Urinary bladder (tissue), 3 donors: ENCODE measurements at regions not wholly inside any gene's neighbourhood (a gene's known extent, or its start where the extent isn't known, plus 50 kb on each side); places are given as distances from the start of the nearest gene placed in this dataset.

Experiments used
- DNase-seq: peaks from one replicate; pipeline ENCODE4 v3.0.0-alpha.2; 2015; ENCODE audit errors: extremely low spot score
- H3K27ac ChIP-seq: one replicate; pipeline ENCODE4 v1.5.1; 2013; ENCODE audit warnings: low read depth, mild to moderate bottlenecking, moderate library complexity
- H3K36me3 ChIP-seq: one replicate; pipeline ENCODE4 v1.6.1; 2013; ENCODE audit warnings: mild to moderate bottlenecking, moderate library complexity; ENCODE audit not compliant: insufficient read depth
- H3K4me1 ChIP-seq: one replicate; pipeline ENCODE4 v1.6.1; 2013; ENCODE audit warnings: mild to moderate bottlenecking, moderate library complexity; ENCODE audit not compliant: insufficient read depth
- H3K4me3 ChIP-seq: one replicate; pipeline ENCODE4 v1.5.1; 2013; ENCODE audit warnings: low read depth, low read length
- WGBS: extraction: QIAGEN DNeasy Blood & Tissue Kit; methylation state at CpG from one replicate; pipeline ENCODE4 v1.1.7; 2013; 5-methylcytosine and 5-hydroxymethylcytosine counted together
- donor health status: healthy with polysubstance abuse.
- donor health status: healthy.

DNA sequence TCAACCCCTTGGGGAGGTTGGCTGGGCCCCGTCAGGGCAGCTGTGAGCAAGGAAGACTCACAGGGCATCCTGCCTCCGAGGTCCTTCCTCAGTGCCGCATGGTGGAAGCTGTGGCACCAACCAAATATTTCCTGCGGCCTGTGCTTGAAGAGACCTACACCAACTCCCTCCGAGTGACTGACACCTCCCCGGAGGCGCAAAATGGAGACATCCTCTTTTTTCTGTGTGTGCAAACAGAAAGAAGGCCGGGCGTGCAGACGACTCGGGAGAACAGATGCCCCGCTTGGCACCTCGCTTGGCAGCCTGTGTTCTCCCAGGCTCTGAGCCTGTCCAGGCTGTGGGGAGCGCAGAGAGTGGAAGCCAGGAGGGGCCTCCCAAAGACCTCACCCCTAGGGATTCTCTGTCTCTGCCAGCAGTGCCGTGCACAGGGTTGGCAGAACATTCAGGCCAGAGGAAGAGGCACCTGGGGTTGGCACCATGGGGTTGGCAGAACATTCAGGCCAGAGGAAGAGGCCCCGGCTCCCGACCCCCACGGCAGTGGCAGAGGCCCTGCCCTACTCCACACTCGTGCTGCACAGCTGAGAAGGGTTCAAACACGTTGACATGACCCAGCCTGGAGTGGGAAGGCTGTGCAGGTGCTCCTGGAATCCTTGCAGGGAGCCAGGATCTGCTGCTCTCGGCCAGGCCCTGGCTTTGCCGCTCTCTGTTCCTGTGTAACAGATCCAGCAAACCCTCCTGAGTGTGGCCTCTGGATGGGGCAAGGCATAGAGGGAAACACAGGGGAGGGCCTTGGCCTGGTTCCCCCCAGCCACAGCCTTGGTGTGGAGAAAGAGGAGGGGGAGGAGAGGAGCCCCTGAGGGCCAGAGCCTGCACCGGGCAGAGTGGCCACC lies 805.5 kb downstream of the BRD1 start:
- no peaks in the 10 kb centered on the region for H3K4me1 ChIP-seq
- no peak overlapping the region for H3K4me3 ChIP-seq
- 74% methylated on average over 23 of the region's 23 CpGs for WGBS
- no peak for DNase-seq
- H3K36me3 ChIP-seq: no peaks in the 10 kb centered on the region
- no peak overlapping the region for H3K27ac ChIP-seq

DNA sequence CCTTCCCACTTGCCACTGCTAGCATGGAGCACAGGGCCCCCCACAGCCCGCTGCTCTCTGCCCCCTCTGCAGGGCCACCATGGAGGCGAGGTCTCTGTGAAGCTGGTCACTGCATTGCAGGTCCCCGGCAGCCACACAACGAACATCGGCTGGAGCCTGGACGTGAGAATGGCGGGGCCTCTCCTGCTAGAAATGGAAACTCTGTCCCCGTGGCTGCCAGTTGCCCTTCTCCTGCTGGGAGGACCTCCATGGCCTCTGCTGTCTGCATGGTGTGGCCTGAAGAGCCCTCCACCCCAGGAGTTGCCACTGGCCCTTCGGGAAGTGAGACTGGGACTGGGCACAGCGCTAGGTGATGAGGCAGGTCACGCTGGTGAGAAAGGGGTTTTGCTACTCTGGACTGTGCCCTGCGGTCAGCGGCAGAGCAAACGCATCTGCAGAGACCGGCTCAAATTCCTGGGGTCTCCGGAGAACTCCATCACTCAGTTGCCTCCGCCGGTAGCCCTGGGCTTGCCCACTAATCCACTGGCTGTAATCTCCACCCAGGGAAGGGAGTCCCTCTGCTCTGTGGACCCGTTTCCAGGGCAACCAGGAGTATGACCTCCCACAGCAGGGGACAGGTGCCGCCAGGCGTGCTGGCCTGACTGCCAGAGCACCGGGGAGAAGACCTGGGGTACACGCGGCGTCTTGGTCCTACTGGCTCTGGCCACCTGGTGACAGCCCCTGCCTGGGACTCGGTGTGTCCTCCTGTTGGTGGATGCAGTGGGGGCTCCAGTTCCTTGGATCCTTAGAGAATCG lies 806.3 kb downstream of the BRD1 start:
- DNase-seq: no peak
- Histone ChIP-seq H3K36me3 (no peaks in the 10 kb centered on the region), H3K4me3 (no peak overlapping the region), H3K4me1 (no peaks in the 10 kb centered on the region), H3K27ac (no peak overlapping the region)
- 80% methylated on average over 27 of the region's 27 CpGs for WGBS

DNA sequence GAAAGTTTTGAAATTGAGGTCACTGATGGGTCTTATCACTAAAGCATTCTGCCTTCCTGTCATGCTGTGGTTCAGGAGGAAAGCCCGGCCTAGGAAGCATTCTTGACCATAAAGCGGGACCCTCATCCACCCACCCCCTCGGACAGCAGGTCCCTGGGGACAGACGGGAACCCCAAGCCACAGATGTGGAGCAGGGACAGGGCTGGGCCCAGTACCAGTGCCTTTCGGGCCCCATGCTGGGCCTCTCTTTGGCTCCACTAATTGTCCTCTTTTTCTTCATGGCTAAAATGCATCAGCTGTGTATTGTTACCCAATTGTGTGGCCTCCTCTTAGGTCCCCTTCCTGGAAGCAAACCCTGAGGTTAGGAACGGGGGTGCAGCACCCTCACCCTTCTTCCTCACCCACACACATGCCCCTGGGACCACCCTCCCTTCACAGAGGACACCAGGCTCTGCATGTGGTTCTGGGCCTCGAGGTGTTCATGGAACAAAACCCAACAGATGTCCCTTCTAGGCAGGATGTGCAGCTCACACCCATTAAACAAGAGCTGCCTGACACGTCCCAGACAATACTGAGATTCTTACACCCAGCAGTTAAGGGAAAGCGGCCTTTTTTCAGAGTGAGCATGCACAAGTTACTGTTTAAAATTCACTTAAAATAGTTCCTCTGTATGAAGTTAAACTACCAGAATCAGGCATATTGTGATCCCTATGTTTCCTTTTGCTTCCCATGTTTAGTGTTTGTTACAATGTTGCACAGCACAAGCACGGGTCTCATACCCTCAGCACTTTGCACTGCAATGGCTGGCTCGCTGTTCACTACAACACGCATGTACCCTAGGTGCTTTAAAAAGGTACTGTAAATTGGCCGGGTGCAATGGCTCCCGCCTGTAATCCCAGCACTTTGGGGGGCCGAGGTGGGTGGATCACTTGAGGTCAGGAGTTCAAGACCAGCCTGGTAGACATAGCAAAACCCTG lies 807.6 kb downstream of the BRD1 start:
- H3K4me1 ChIP-seq: no peaks in the 10 kb centered on the region
- no peak overlapping the region for H3K4me3 ChIP-seq
- no peak for DNase-seq
- H3K27ac ChIP-seq: no peak overlapping the region
- H3K36me3 ChIP-seq: no peaks in the 10 kb centered on the region
- 79% methylated on average over 15 of the region's 15 CpGs for WGBS

DNA sequence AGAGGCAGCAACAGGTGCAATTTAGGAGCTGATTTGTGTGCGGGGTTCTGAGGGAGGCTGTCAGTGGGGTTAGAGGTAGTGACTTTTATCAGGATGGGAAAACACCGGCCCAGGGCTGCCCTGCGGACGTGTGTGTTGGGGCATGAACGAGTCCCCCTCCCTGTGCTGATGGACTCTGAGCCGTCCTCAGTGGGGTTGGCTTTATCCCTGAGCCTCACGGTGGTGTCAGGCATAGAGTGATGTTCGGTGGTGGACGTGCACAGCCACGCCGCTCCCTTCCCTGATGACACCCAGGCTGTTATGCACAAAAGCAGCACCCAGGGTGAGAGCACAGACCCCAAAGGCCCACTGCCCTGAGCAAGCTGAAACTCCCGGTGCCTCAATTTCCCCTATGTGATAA lies 809.1 kb downstream of the BRD1 start:
- Histone ChIP-seq H3K4me1 (no peaks in the 10 kb centered on the region), H3K27ac (no peak overlapping the region), H3K4me3 (no peak overlapping the region), H3K36me3 (no peaks in the 10 kb centered on the region)
- 85% methylated on average over 12 of the region's 12 CpGs for WGBS
- DNase-seq: no peak

DNA sequence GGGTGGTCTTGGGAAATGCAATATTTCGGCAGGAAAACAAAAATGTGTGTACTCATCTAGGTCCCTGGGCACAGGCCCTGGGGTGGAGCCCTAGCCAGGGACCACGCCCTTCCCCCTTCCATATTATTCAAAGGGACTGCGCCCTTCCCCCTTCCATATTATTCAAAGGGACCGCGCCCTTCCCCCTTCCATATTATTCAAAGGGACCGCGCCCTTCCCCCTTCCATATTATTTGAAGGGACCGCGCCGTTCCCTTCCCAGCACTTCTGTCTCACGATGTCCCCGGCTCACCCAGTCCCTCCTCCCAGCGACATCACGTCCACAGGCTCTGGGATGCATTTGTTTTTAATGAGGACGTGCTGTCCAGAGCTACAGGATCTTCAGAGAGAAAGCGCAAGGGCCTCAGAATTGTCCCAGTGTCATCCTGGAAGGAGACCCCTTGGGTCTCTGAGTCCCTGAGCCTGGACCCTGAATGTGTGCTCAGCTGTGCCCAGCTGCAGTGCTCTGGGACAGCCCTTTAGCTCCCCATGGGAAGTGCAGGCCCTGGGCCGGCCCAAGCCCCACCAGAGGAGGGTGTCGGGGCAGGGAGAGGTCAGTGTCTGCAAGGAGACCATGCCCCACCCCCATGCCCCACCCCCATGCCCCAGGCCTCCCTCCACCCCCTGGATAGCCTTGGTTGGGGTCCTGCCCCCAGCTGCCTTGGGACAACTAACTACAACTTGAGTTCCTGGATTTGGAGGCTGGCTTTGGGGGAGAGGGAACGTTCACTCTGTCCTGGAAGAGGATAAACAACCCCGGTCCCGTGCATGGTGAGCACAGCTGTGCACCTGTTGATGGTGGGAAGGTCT lies 810.0 kb downstream of the BRD1 start:
- Histone ChIP-seq H3K36me3 (no peaks in the 10 kb centered on the region), H3K4me1 (no peaks in the 10 kb centered on the region), H3K4me3 (no peak overlapping the region), H3K27ac (no peak overlapping the region)
- WGBS: 76% methylated on average over 21 of the region's 21 CpGs
- no peak for DNase-seq

DNA sequence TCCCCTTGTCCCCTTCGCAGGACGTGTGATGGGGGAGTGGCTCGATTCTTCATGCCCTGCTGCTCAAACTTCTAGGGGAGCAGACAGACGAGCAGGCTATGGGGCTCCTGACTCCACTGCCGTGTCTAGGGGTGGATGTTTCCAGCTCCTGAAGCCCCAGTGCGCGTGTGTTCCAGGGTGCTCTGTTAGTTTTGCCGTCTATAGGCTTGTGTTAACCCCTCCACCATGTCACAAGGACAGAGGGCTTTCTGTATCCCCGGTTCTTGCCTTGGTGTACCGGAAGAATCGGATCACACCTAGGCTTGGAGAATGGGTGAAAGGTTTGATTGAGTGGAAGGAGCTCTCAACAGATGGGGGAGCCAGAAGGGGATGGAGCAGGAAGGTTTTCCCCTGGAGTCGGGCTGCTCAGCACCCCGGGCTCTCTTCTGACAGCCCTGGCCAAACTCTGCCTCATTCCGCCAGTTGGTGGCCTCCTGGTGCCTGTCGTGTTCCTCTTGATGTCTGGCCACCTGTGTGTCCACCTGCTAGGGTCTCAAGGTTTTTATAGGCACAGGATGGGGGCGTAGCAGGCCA lies 810.7 kb downstream of the BRD1 start:
- no peaks in the 10 kb centered on the region for H3K36me3 ChIP-seq
- H3K4me1 ChIP-seq: no peaks in the 10 kb centered on the region
- H3K27ac ChIP-seq: no peak overlapping the region
- 82% methylated on average over 16 of the region's 16 CpGs for WGBS
- no peak for DNase-seq
- H3K4me3 ChIP-seq: no peak overlapping the region

DNA sequence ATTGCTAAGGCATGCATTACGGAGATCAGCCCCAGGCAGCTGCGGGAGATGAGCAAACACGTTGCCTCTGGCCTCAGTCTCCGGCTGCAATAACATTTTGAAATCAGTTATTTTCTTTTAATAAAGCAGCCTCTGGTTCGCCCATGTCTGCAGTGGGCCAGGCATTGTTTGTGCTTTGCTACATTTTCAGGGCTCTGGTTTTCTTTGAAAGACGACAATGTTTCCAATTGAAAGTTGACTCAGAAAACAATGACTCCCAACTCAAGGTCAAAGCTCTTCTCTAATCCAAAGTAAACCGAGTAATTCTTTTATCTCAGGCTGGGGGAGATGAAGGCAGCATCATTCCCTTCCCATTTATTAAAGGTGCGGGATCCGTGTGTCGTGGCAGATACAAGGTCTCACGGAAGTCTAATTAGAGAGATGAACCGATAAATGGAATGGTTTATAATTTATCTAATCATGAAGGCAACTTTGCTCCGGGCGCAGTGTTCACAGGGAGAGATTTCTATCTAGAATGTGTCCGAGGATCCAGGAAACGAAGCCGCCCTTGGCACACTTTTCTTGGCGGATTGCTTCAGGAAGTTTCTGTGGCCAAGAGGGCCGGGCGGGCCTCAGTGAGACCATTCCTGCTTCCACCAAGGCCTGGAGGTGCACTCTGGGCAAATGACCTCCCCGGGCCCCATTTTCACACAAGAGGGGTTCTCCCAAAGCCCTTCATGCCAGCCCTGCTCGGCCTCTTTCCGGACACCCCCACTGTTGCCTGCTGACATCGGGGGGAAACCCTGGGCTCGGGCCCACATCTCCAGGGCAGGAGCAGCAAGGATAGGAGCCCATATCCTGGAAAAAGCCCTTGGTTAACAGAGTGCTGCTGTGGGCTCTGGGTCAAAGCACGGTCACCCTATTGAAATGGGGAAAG lies 811.4 kb downstream of the BRD1 start:
- H3K4me1 ChIP-seq: no peaks in the 10 kb centered on the region

DNA sequence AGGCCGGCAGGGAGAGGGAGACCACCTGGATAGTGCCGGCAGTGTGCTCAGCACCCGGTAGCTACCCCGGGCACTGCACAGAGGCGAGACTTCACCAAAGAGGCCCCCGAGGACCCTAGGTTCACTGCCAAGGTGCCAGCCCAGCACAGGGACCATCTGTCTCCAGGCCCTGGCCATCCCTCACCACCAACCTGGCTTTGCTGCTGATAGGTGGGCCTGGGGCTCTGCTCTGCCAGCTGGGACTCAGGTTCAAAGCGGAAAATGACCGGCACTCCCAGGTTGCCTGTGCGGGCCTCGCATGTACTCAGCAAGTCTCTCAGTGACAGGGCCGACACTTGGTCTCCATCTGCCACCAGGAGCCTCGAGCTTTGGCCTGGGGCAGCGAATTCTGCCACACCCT lies 812.2 kb downstream of the BRD1 start:
- H3K36me3 ChIP-seq: no peaks in the 10 kb centered on the region
- H3K4me1 ChIP-seq: no peaks in the 10 kb centered on the region
- WGBS: 88% methylated on average over 13 of the region's 13 CpGs
- no peak overlapping the region for H3K27ac ChIP-seq
- no peak overlapping the region for H3K4me3 ChIP-seq
- no peak for DNase-seq

More for the DNA sequence above, 811.4 kb downstream of the BRD1 start:
- 73% methylated on average over 26 of the region's 26 CpGs for WGBS
- no peak for DNase-seq
- no peaks in the 10 kb centered on the region for H3K36me3 ChIP-seq
- H3K4me3 ChIP-seq: no peak overlapping the region
- no peak overlapping the region for H3K27ac ChIP-seq

DNA sequence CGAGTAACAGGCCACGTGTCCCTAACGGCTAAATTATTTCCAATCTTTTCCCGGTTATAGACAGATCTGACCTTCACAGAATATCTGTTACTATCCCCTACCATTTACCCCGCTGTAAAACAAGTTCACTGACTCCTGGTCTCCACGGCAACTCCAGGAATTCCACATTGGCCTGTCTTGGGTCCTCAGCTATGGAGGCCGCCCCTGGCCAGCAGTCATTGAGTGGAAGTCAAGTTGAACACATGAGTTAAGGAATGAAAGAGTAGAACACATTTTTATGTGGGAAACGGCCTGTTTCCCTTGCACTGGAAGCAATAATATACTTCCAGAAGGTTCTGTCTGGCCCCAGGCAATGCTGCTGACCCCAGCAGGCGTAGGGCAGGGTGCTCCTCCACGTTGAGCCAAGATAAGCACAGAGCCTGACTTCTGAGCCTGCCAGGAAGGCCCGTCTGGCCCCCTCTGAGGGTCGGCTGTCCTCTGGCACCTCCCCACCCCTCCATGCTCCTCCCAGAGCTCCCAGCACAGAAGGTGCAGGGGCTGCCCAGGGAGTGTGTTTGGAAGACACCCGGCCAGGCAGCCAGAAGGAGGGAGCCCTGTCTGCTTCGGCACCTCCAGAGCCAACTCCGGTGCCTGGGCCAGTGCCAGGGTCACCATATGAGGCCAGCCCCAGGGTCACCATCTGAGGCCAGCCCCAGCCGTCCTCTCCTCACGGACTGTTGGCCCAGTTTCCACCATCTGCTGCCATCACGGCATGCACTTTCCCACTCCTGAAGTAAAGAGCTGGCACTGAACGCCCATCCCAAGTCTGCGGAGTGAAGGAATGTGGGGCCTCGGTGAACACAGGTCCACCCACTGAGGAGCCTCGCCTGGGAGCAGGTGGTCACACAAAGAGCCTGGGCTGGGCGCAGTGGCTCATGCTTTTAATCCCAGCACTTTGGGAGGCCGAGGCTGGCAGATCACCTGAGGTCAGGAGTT lies 813.2 kb downstream of the BRD1 start:
- no peaks in the 10 kb centered on the region for H3K4me1 ChIP-seq
- DNase-seq: no peak

DNA sequence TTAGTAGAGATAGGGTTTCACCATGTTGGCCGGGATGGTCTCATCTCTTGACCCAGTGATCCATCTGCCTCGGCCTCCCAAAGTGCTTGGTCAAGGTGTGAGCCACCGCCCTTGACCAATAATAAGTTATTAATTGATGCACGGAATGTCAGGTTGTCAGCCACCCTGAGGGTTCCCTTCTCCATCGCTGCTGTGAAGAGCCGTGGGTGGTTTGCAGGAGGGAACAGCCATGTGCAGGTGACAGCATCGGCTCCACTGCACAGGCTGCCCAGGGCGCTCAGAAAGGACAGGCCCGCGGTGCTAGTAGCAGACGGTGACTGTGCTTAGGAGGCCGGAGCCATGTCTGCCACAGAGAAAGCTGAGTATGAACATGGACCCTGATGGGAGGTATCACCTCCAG lies 814.0 kb downstream of the BRD1 start:
- H3K36me3 ChIP-seq: no peaks in the 10 kb centered on the region
- WGBS: 93% methylated on average over 12 of the region's 12 CpGs
- H3K4me1 ChIP-seq: no peaks in the 10 kb centered on the region
- H3K4me3 ChIP-seq: no peak overlapping the region
- no peak for DNase-seq
- H3K27ac ChIP-seq: no peak overlapping the region

More for the DNA sequence above, 813.2 kb downstream of the BRD1 start:
- Histone ChIP-seq H3K27ac (no peak overlapping the region), H3K36me3 (no peaks in the 10 kb centered on the region), H3K4me3 (no peak overlapping the region)
- 73% methylated on average over 24 of the region's 24 CpGs for WGBS
